ENCODE measurements at regions not wholly inside any gene's neighbourhood (a gene's known extent, or its start where the extent isn't known, plus 50 kb on each side); places are given as distances from the start of the nearest gene placed in this dataset.

DNA sequence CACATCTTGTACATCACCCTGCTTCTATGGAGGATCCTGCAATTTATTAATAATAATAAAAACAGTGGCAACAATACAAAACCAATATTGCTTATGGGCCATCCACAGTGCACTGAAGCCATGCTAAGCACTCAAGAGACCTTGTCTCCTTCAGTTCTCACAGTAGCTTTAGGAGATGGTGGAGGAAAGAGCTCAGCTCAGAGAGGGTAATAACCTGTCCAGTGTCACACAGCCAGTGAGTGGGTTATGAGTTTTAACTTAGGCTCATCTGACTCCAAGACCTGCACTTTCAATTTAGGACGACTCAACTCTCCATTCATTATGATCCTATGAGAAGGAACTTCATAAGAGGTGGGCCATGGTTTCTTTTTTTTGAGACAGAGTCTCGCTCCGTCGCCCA, 347.6 kb upstream of the RUNX1 start:
- TF ChIP-seq, protein P1, sequence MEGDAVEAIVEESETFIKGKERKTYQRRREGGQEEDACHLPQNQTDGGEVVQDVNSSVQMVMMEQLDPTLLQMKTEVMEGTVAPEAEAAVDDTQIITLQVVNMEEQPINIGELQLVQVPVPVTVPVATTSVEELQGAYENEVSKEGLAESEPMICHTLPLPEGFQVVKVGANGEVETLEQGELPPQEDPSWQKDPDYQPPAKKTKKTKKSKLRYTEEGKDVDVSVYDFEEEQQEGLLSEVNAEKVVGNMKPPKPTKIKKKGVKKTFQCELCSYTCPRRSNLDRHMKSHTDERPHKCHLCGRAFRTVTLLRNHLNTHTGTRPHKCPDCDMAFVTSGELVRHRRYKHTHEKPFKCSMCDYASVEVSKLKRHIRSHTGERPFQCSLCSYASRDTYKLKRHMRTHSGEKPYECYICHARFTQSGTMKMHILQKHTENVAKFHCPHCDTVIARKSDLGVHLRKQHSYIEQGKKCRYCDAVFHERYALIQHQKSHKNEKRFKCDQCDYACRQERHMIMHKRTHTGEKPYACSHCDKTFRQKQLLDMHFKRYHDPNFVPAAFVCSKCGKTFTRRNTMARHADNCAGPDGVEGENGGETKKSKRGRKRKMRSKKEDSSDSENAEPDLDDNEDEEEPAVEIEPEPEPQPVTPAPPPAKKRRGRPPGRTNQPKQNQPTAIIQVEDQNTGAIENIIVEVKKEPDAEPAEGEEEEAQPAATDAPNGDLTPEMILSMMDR (IDR thresholded peaks at IDR 0.05; ENCODE audit: low read depth, low read length, missing control alignments), result no peak
- H3K4me3 ChIP-seq (replicated peaks; ENCODE audit: low read depth, low read length), result no peak overlapping the region
- no peak for DNase-seq (ENCODE audit: extremely low read depth, low read depth)

DNA sequence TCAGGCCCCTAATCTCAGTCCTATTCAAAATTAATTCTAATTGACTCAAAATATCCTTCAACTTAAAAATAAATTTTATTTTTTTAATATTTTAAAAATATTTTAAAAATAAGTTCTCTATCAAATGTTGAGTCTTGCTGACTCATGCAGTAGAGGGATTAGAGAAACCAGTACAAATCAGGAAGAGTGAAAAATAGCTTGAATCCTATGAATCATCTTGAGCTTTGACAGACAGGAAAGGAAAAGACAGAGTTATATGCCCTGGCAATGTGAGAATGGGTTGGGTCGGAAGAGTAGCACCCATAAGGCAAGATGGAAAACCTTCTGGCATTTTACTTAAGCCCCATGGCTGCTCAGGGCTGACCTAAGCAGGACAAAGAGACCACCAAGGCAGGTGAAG, 346.6 kb upstream of the RUNX1 start:
- no peak overlapping the region for H3K4me3 ChIP-seq (replicated peaks; ENCODE audit: low read depth, low read length)
- no peak for DNase-seq (ENCODE audit: extremely low read depth, low read depth)
- TF ChIP-seq, protein P1 (IDR thresholded peaks at IDR 0.05; ENCODE audit: low read depth, low read length, missing control alignments), result no peak

- H3K4me3 ChIP-seq (replicated peaks; ENCODE audit: low read depth, low read length), result no peak overlapping the region
- DNase-seq (ENCODE audit: extremely low read depth, low read depth), result no peak
- TF ChIP-seq, protein P1 (IDR thresholded peaks at IDR 0.05; ENCODE audit: low read depth, low read length, missing control alignments), result no peak
These were observed 345.7 kb upstream of the RUNX1 start for GRCh38 chr21:35394634-35395369.

- no peak overlapping the region for H3K4me3 ChIP-seq (replicated peaks; ENCODE audit: low read depth, low read length)
- TF ChIP-seq, protein P1 (IDR thresholded peaks at IDR 0.05; ENCODE audit: low read depth, low read length, missing control alignments), result no peak
- DNase-seq (ENCODE audit: extremely low read depth, low read depth), result no peak
These were observed 344.9 kb upstream of the RUNX1 start for GRCh38 chr21:35394049-35394448.

DNA sequence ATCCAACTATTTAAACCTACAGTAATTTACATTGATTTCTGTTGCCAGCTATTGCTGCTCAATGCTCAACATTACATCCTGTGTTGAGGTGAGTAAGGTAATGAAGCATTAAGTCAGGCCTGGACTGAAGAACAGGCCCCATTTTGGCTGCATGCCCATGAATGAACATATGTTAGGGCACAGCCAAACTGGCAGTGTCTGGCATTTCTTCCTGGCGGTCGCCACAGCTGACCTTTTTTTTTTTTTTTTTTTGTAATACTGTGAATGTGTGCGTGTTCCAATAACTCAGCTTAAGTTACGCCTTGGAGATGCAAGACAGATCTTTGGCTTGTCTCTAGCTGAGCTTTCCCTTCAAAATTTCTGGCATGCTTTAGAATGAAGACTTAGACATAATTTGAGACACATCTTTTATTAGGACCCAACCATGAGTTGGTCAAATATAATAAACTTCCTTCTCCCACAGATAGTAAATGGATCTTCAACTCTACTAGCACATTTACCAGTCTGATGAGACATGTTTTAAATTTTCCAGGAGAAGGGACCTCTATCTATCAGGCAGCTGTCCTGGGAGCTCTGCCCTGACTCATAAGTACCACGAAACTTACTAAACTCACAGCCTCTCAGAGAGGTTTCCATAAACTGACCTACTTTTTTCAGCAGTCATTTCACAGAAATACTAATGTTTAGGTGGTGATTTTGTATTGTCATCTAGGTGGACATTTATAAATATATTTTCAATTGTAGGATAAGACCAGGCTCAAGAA, 341.1 kb upstream of the RUNX1 start:
- H3K4me3 ChIP-seq (replicated peaks; ENCODE audit: low read depth, low read length), result no peak overlapping the region
- no peak for DNase-seq (ENCODE audit: extremely low read depth, low read depth)
- TF ChIP-seq, protein P1 (IDR thresholded peaks at IDR 0.05; ENCODE audit: low read depth, low read length, missing control alignments), result no peak

- H3K4me3 ChIP-seq (replicated peaks; ENCODE audit: low read depth, low read length), result no peak overlapping the region
- TF ChIP-seq, protein P1 (IDR thresholded peaks at IDR 0.05; ENCODE audit: low read depth, low read length, missing control alignments), result no peak
- no peak for DNase-seq (ENCODE audit: extremely low read depth, low read depth)
These were observed 337.5 kb upstream of the RUNX1 start for GRCh38 chr21:35386491-35387079.

Data from HFF-Myc (cell line).